CD14-positive monocyte (primary cell): ENCODE measurements at regions not wholly inside any gene's neighbourhood (a gene's known extent, or its start where the extent isn't known, plus 50 kb on each side); places are given as distances from the start of the nearest gene placed in this dataset.

Source experiments
- DNase-seq, 3 donors: peaks; one replicate each; pipeline ENCODE4 v3.0.0-alpha.2; 2011 to 2022
- H2AFZ ChIP-seq: 2 replicates; pipeline ENCODE4 v1.6.0; 2012; ENCODE audit warnings: mild to moderate bottlenecking, low read depth, low read length, inconsistent platforms; ENCODE audit not compliant: insufficient read depth, poor library complexity, severe bottlenecking
- H3K27ac ChIP-seq, 2 donors: 1 replicate in 1 of 2; 2 replicates in 1 of 2; pipeline ENCODE4 v1.5.1; 2012 to 2013; ENCODE audit warnings: low read length in 2 of 2, control low read depth in 1 of 2, inconsistent platforms in 1 of 2, low read depth in 1 of 2, mild to moderate bottlenecking in 1 of 2
- H3K27me3 ChIP-seq, 2 donors: one replicate each; pipeline versions ENCODE4 v1.6.0 to v1.6.1; 2011 to 2013; ENCODE audit warnings: low read length in 2 of 2; ENCODE audit not compliant: control insufficient read depth in 2 of 2, insufficient read depth in 2 of 2
- H3K36me3 ChIP-seq, 2 donors: replicated peaks in 1 of 2; 1 replicate in 1 of 2; 2 replicates in 1 of 2; pipeline versions ENCODE4 v1.5.1 to v1.6.1; 2012 to 2013; ENCODE audit warnings: low read length in 2 of 2, control low read depth in 1 of 2, inconsistent platforms in 1 of 2, mild to moderate bottlenecking in 1 of 2; ENCODE audit not compliant: insufficient read depth in 2 of 2, control insufficient read depth in 1 of 2
- H3K4me1 ChIP-seq, 2 donors: 1 replicate in 1 of 2; 2 replicates in 1 of 2; pipeline versions ENCODE4 v1.5.1 to v1.6.1; 2012 to 2013; ENCODE audit warnings: low read length in 2 of 2, control low read depth in 1 of 2, inconsistent platforms in 1 of 2, mild to moderate bottlenecking in 1 of 2, moderate library complexity in 1 of 2; ENCODE audit not compliant: insufficient read depth in 2 of 2, control insufficient read depth in 1 of 2
- H3K4me2 ChIP-seq: replicated peaks from 2 replicates; pipeline ENCODE3; 2012; ENCODE audit warnings: low read length, moderate library complexity, mild to moderate bottlenecking; ENCODE audit not compliant: poor library complexity, severe bottlenecking; ENCODE audit errors: extremely low read depth
- H3K4me3 ChIP-seq, 3 experiments: fragments of 200-600 bp in 1 of 3; sonication (generic) in 1 of 3; replicated peaks in 1 of 3; 1 replicate in 2 of 3; 2 replicates in 1 of 3; pipeline ENCODE4 v1.5.1; 2011 to 2013; ENCODE audit warnings: low read length in 3 of 3, mild to moderate bottlenecking in 3 of 3, control low read depth in 2 of 3, low read depth in 2 of 3, inconsistent platforms in 1 of 3, moderate library complexity in 1 of 3
- H3K79me2 ChIP-seq: 2 replicates; pipeline ENCODE4 v1.6.0; 2012; ENCODE audit warnings: mild to moderate bottlenecking, control low read depth, inconsistent platforms, low read length, moderate library complexity; ENCODE audit not compliant: insufficient read depth
- H3K9ac ChIP-seq: 2 replicates; pipeline ENCODE4 v1.6.0; 2017; ENCODE audit warnings: low read length, mild to moderate bottlenecking; ENCODE audit not compliant: insufficient read depth, poor library complexity, severe bottlenecking
- H3K9me3 ChIP-seq, 2 donors: replicated peaks in 1 of 2; 1 replicate in 1 of 2; 2 replicates in 1 of 2; pipeline versions ENCODE4 v1.5.1 to v1.6.1; 2012 to 2013; ENCODE audit warnings: low read length in 2 of 2, control low read depth in 1 of 2; ENCODE audit not compliant: control insufficient read depth in 1 of 2, insufficient read depth in 1 of 2
- H4K20me1 ChIP-seq: 2 replicates; pipeline ENCODE4 v1.6.0; 2012; ENCODE audit warnings: mild to moderate bottlenecking, low read length, control low read depth, moderate library complexity; ENCODE audit not compliant: insufficient read depth
- H3K27ac Mint-ChIP-seq, 7 donors: one replicate each; pipeline ENCODE4 v1.8.0; 2020; ENCODE audit warnings: mild to moderate bottlenecking in 7 of 7, mixed read lengths in 7 of 7, moderate library complexity in 6 of 7, inconsistent platforms in 2 of 7
- H3K27me3 Mint-ChIP-seq, 3 donors: one replicate each; pipeline ENCODE4 v1.8.0; 2021 to 2022; ENCODE audit warnings: low read depth in 3 of 3, mild to moderate bottlenecking in 3 of 3, mixed read lengths in 3 of 3, moderate library complexity in 3 of 3, inconsistent platforms in 1 of 3
- H3K36me3 Mint-ChIP-seq, 2 donors: one replicate each; pipeline ENCODE4 v1.8.0; 2020; ENCODE audit warnings: mixed read lengths in 2 of 2, inconsistent platforms in 1 of 2, mild to moderate bottlenecking in 1 of 2
- H3K4me1 Mint-ChIP-seq: one replicate; pipeline ENCODE4 v1.8.0; 2020; ENCODE audit warnings: mild to moderate bottlenecking, mixed read lengths
- H3K4me3 Mint-ChIP-seq, 2 donors: one replicate each; pipeline ENCODE4 v1.8.0; 2020; ENCODE audit warnings: mild to moderate bottlenecking in 2 of 2, mixed read lengths in 2 of 2, moderate library complexity in 1 of 2
- H3K9me3 Mint-ChIP-seq, 7 donors: one replicate each; pipeline ENCODE4 v1.8.0; 2020 to 2022; ENCODE audit warnings: mixed read lengths in 7 of 7, mild to moderate bottlenecking in 6 of 7, moderate library complexity in 6 of 7, inconsistent platforms in 2 of 7
- CTCF ChIP-seq: fragments of 200-600 bp; IDR thresholded peaks from one replicate; pipeline ENCODE4 v1.8.0; 2022; ENCODE audit warnings: antibody characterized with exemption, mild to moderate bottlenecking
- WGBS: methylation state at CpG from one replicate; pipeline ENCODE4 v1.1.5; 2013; ENCODE audit warnings: missing lambda C conversion rate; ENCODE audit not compliant: insufficient coverage; 5-methylcytosine and 5-hydroxymethylcytosine counted together
- intact Hi-C, 2 donors: fragments of 100-400 bp; cut with micrococcal nuclease; formaldehyde crosslinking; loops; one replicate each; pipeline versions ENCODE4 v1.15.0 to v1.15.1; 2023

- Mint-ChIP-seq H3K9me3 (peaks cover 6 to 15% (median 10%) of the 10 kb centered on the region in 7 donors), H3K27me3 (peaks cover 0 to 5% (median 2%) of the 10 kb centered on the region in 3 donors), H3K27ac (no peak overlapping the region), H3K36me3 (peaks cover 2 to 6% of the 10 kb centered on the region in 2 donors), H3K4me3 (no peak overlapping the region), H3K4me1 (peaks cover 27% of the 10 kb centered on the region)
- Histone ChIP-seq H3K27me3 (no peaks in the 10 kb centered on the region), H3K79me2 (no peaks in the 10 kb centered on the region), H3K4me3 (no peak overlapping the region), H3K4me2 (no peak overlapping the region), H3K27ac (no peak overlapping the region), H3K9ac (no peak overlapping the region), H4K20me1 (no peaks in the 10 kb centered on the region), H3K9me3 (peaks cover 11 to 13% of the 10 kb centered on the region in 2 donors), H2AFZ (no peak overlapping the region), H3K4me1 (peaks cover 6 to 20% of the 10 kb centered on the region in 2 donors), H3K36me3 (no peaks in the 10 kb centered on the region)
- no peak for TF ChIP-seq CTCF
- no peak for DNase-seq
- intact Hi-C loops, result loop anchor here in 1 of 2 donors (5.0 to 10.0 kb wide), 2 partner anchors 84 to 564 kb away; no protein-coding TSS in a partner anchor
- WGBS, result 14% methylated on average over 2 of the region's 2 CpGs
Measured at GRCh38 chr20:23248461-23248882, 102.1 kb upstream of the NXT1 start.

GRCh38 chr20:23246717-23247664, 103.6 kb upstream of the NXT1 start:
- H3K79me2 ChIP-seq, result no peaks in the 10 kb centered on the region
- Mint-ChIP-seq H3K27me3 (peaks cover 0 to 7% (median 2%) of the 10 kb centered on the region in 3 donors), H3K27ac (peak overlapping the region in 1 of 7 donors; percentile 68), H3K4me3 (no peak overlapping the region), H3K9me3 (peaks cover 3 to 10% (median 8%) of the 10 kb centered on the region in 7 donors), H3K4me1 (peaks cover 25% of the 10 kb centered on the region), H3K36me3 (peaks cover under 1 to 1% of the 10 kb centered on the region in 2 donors)
- H3K4me3 ChIP-seq, result no peak overlapping the region
- peaks cover 9 to 11% of the 10 kb centered on the region in 2 donors for H3K9me3 ChIP-seq
- no peaks in the 10 kb centered on the region for H3K36me3 ChIP-seq
- TF ChIP-seq CTCF, result no peak
- intact Hi-C loops, result loop anchor here in 1 of 2 donors (5.0 to 10.0 kb wide), 2 partner anchors 85 to 562 kb away; no protein-coding TSS in a partner anchor
- H3K4me1 ChIP-seq, result peaks cover 4 to 19% of the 10 kb centered on the region in 2 donors
- no peak overlapping the region for H3K9ac ChIP-seq
- no peaks in the 10 kb centered on the region for H4K20me1 ChIP-seq
- H3K27me3 ChIP-seq, result no peaks in the 10 kb centered on the region
- no peak overlapping the region for H3K27ac ChIP-seq
- no peak overlapping the region for H2AFZ ChIP-seq
- DNase-seq, result no peak
- no peak overlapping the region for H3K4me2 ChIP-seq
- 93% methylated on average over 8 of the region's 21 CpGs for WGBS
